ENCODE measurements at regions not wholly inside any gene's neighbourhood (a gene's known extent, or its start where the extent isn't known, plus 50 kb on each side); places are given as distances from the start of the nearest gene placed in this dataset.

DNA sequence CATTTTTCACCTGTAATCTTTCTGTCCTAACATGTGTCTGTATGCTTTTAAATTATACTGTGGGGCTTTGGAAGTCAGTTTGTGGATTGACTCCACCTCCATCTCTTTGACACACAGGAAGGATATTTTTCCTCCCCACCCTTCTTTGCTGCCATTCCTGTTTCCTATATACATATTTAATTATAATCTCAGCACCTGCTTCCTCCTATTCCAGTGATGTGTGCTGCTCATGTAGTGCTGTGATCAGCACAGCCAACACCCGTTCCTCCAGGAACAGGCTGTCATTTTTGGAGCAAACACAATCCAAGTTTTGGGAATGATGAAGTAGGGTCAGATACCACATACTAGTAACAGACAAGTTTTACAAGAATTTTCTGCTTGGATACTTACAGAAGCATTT is 135.0 kb upstream of the PRPS1L1 start:
- WGBS (ENCODE audit: missing lambda C conversion rate) = 61% methylated on average over 1 of the region's 1 CpG
- CTCF ChIA-PET = no interaction called here
- no peak for FAIRE-seq

DNA sequence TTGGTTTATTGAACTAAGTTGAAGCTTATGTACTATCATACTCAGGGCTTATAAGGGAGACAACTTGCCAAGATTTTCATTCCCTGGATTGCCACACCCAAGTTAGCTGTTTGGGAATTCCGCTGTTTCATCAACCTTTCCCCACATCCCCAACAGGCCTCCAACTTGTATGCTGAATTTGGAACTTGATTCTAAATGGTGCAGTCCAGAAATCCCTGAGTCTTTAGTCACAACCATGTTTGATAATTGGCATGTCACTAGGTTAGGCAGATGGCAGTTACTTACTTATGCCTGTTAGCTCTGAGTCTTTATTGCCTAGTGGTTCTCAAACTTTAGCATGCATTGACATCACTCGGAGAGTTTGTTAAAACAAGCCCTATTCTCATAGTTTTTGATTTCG is 135.4 kb upstream of the PRPS1L1 start:
- ATAC-seq (no peak), FAIRE-seq (no peak), DNase-seq (ENCODE audit: low read depth in 1 of 2, low spot score in 1 of 2) (no peak)
- 77% methylated on average over 3 of the region's 3 CpGs for WGBS (ENCODE audit: missing lambda C conversion rate)
- Histone ChIP-seq H3K27ac (no peak overlapping the region), H3K4me2 (no peak overlapping the region), H3K4me1 (no peaks in the 10 kb centered on the region), H3K4me3 (no peak overlapping the region), H3K9me3 (no peaks in the 10 kb centered on the region)
- TF ChIP-seq ESRRA (IDR thresholded peaks at IDR 0.05; ENCODE audit: borderline replicate concordance, low read length) = no peak
- TF ChIP-seq PHF8 (IDR thresholded peaks at IDR 0.05; ENCODE audit: borderline replicate concordance, low read depth) = no peak
- no peak for TF ChIP-seq SMC3 (IDR thresholded peaks at IDR 0.05)
- TF ChIP-seq MAFK (IDR thresholded peaks at IDR 0.05; ENCODE audit: partially characterized antibody) = no peak
- no peak for TF ChIP-seq MAZ (IDR thresholded peaks at IDR 0.05; ENCODE audit: borderline replicate concordance, low read depth, low read length)
- no peak for TF ChIP-seq HOXA7 (CRISPR knock-in tag; IDR thresholded peaks at IDR 0.05)
- ChIA-PET POLR2A (no interaction called here), CTCF (no interaction called here)

More for the DNA sequence above, 135.0 kb upstream of the PRPS1L1 start:
- POLR2A ChIA-PET = no interaction called here
- ATAC-seq (no peak), DNase-seq (ENCODE audit: low read depth in 1 of 2, low spot score in 1 of 2) (no peak)
- Histone ChIP-seq H3K4me2 (no peak overlapping the region), H3K4me3 (no peak overlapping the region), H3K4me1 (no peaks in the 10 kb centered on the region), H3K27ac (no peak overlapping the region), H3K9me3 (no peaks in the 10 kb centered on the region)
- TF ChIP-seq NR3C1 (IDR thresholded peaks at IDR 0.05) (no peak), ESRRA (IDR thresholded peaks at IDR 0.05; ENCODE audit: borderline replicate concordance, low read length) (no peak), ZNF302 (CRISPR knock-in tag; IDR thresholded peaks at IDR 0.05) (no peak), GATA3 (IDR thresholded peaks at IDR 0.05; ENCODE audit: borderline replicate concordance) (no peak), NFE2L2 (conservative IDR thresholded peaks at IDR 0.05; ENCODE audit: low read length) (no peak), JUN (IDR thresholded peaks at IDR 0.05) (no peak), NPAS2 (CRISPR knock-in tag; IDR thresholded peaks at IDR 0.05; ENCODE audit: borderline replicate concordance) (no peak), HOXB13 (CRISPR knock-in tag; IDR thresholded peaks at IDR 0.05; ENCODE audit: low read depth) (no peak)
- TF ChIP-seq, protein P1, sequence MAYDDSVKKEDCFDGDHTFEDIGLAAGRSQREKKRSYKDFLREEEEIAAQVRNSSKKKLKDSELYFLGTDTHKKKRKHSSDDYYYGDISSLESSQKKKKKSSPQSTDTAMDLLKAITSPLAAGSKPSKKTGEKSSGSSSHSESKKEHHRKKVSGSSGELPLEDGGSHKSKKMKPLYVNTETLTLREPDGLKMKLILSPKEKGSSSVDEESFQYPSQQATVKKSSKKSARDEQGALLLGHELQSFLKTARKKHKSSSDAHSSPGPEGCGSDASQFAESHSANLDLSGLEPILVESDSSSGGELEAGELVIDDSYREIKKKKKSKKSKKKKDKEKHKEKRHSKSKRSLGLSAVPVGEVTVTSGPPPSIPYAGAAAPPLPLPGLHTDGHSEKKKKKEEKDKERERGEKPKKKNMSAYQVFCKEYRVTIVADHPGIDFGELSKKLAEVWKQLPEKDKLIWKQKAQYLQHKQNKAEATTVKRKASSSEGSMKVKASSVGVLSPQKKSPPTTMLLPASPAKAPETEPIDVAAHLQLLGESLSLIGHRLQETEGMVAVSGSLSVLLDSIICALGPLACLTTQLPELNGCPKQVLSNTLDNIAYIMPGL (CRISPR knock-in tag; IDR thresholded peaks at IDR 0.05; ENCODE audit: borderline replicate concordance) = no peak
- TF ChIP-seq, protein P2, sequence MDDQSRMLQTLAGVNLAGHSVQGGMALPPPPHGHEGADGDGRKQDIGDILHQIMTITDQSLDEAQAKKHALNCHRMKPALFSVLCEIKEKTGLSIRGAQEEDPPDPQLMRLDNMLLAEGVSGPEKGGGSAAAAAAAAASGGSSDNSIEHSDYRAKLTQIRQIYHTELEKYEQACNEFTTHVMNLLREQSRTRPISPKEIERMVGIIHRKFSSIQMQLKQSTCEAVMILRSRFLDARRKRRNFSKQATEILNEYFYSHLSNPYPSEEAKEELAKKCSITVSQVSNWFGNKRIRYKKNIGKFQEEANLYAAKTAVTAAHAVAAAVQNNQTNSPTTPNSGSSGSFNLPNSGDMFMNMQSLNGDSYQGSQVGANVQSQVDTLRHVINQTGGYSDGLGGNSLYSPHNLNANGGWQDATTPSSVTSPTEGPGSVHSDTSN (IDR thresholded peaks at IDR 0.05) = no peak

DNA sequence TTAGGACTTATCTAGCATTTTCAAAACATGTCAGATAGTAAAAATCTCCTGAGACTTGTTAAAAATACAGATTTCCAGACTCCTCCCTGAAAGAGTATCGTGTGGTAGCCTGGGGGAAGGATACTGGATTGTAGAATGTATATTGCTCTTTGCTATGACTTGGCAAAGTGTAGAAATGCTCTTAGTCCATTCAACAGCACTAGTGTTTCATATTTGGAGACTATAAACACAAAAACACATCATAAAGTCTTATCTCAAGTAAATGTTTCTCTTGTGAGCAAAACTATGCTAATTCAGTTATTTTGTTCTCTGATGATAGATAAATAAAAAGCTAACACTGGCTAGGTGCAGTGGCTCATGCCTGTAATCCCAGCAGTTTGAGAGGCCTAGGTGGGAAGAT is 137.5 kb upstream of the PRPS1L1 start:
- ChIA-PET POLR2A (no interaction called here), CTCF (no interaction called here)
- no peak for DNase-seq (ENCODE audit: low read depth in 1 of 2, low spot score in 1 of 2)
- Histone ChIP-seq H3K27ac (no peak overlapping the region), H3K4me2 (no peak overlapping the region), H3K4me3 (no peak overlapping the region), H3K4me1 (no peaks in the 10 kb centered on the region), H3K9me3 (no peaks in the 10 kb centered on the region)
- ATAC-seq = no peak
- WGBS (ENCODE audit: missing lambda C conversion rate) = 48% methylated on average over 1 of the region's 1 CpG
- FAIRE-seq = no peak
- no peak for TF ChIP-seq GATA3 (IDR thresholded peaks at IDR 0.05; ENCODE audit: borderline replicate concordance)
- TF ChIP-seq ZFP36 (IDR thresholded peaks at IDR 0.05; ENCODE audit: borderline replicate concordance, partially characterized antibody) = no peak
- TF ChIP-seq, protein P3, sequence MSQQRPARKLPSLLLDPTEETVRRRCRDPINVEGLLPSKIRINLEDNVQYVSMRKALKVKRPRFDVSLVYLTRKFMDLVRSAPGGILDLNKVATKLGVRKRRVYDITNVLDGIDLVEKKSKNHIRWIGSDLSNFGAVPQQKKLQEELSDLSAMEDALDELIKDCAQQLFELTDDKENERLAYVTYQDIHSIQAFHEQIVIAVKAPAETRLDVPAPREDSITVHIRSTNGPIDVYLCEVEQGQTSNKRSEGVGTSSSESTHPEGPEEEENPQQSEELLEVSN (IDR thresholded peaks at IDR 0.05; ENCODE audit: borderline replicate concordance, low read depth) = no peak
- TF ChIP-seq CBX8 (IDR thresholded peaks at IDR 0.05) = no peak
- TF ChIP-seq MAFK (IDR thresholded peaks at IDR 0.05; ENCODE audit: partially characterized antibody) = no peak

DNA sequence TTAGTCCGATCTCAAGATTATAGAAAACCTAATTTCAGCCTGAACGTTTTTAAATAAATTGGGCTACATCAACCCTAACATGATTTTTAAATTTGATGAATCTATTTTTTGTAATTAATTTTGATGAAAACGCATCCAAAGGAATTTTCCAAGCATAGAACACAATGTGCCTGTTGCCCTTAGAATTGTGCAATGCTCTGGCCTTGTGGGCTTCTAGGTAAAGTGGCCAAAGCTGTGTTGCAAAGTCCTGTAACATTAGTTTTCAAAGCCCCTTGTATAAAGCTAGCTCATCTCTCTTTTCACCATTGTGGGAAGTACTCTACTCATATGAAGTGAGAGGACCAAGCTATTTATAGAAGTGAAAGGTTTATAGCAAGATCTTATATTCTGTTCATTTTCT is 138.4 kb upstream of the PRPS1L1 start:
- no peak overlapping the region for H3K4me3 ChIP-seq
- 63% methylated on average over 3 of the region's 3 CpGs for WGBS (ENCODE audit: missing lambda C conversion rate)
- no peak overlapping the region for H3K4me2 ChIP-seq
- no peak for DNase-seq (ENCODE audit: low read depth in 1 of 2, low spot score in 1 of 2)
- ChIA-PET CTCF (no interaction called here), POLR2A (no interaction called here)
- no peaks in the 10 kb centered on the region for H3K9me3 ChIP-seq
- no peak for ATAC-seq
- H3K4me1 ChIP-seq = no peaks in the 10 kb centered on the region
- H3K27ac ChIP-seq = no peak overlapping the region
- no peak for FAIRE-seq
- no peak for TF ChIP-seq ZNF302 (CRISPR knock-in tag; IDR thresholded peaks at IDR 0.05)
- no peak for TF ChIP-seq HOXA7 (CRISPR knock-in tag; IDR thresholded peaks at IDR 0.05)
- no peak for TF ChIP-seq TP53 (CRISPR knock-in tag; IDR thresholded peaks at IDR 0.05)
- TF ChIP-seq, protein P3 (IDR thresholded peaks at IDR 0.05; ENCODE audit: borderline replicate concordance, low read depth) = no peak
- TF ChIP-seq, protein P2 (IDR thresholded peaks at IDR 0.05) = no peak
- no peak for TF ChIP-seq RAD21 (conservative IDR thresholded peaks at IDR 0.05 in 1 of 2, IDR thresholded peaks at IDR 0.05 in 1 of 2)
- no peak for TF ChIP-seq ESRRA (IDR thresholded peaks at IDR 0.05; ENCODE audit: borderline replicate concordance, low read length)
- TF ChIP-seq, protein P4, sequence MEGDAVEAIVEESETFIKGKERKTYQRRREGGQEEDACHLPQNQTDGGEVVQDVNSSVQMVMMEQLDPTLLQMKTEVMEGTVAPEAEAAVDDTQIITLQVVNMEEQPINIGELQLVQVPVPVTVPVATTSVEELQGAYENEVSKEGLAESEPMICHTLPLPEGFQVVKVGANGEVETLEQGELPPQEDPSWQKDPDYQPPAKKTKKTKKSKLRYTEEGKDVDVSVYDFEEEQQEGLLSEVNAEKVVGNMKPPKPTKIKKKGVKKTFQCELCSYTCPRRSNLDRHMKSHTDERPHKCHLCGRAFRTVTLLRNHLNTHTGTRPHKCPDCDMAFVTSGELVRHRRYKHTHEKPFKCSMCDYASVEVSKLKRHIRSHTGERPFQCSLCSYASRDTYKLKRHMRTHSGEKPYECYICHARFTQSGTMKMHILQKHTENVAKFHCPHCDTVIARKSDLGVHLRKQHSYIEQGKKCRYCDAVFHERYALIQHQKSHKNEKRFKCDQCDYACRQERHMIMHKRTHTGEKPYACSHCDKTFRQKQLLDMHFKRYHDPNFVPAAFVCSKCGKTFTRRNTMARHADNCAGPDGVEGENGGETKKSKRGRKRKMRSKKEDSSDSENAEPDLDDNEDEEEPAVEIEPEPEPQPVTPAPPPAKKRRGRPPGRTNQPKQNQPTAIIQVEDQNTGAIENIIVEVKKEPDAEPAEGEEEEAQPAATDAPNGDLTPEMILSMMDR (IDR thresholded peaks at IDR 0.05) = no peak
- no peak for TF ChIP-seq ZFP36 (IDR thresholded peaks at IDR 0.05; ENCODE audit: borderline replicate concordance, partially characterized antibody)
- TF ChIP-seq JUN (IDR thresholded peaks at IDR 0.05) = no peak
- TF ChIP-seq NR3C1 (IDR thresholded peaks at IDR 0.05) = no peak
